Liver (tissue), 8 donors: ENCODE measurements at regions not wholly inside any gene's neighbourhood (a gene's known extent, or its start where the extent isn't known, plus 50 kb on each side); places are given as distances from the start of the nearest gene placed in this dataset.

ENCODE experiments used
- DNase-seq: peaks from one replicate; pipeline ENCODE4 v3.0.0-alpha.2; 2017; ENCODE audit warnings: low spot score
- H3K27ac ChIP-seq, 2 donors: one replicate each; pipeline ENCODE4 v1.7.0; 2013; ENCODE audit warnings: inconsistent platforms in 2 of 2, low read length in 2 of 2, control low read depth in 1 of 2, low read depth in 1 of 2, mild to moderate bottlenecking in 1 of 2
- H3K27me3 ChIP-seq, 4 donors: one replicate each; pipeline versions ENCODE4 v1.6.1 to v1.7.0; 2013; ENCODE audit warnings: low read length in 3 of 4, inconsistent platforms in 1 of 4, mild to moderate bottlenecking in 1 of 4, moderate library complexity in 1 of 4; ENCODE audit not compliant: control insufficient read depth in 4 of 4, insufficient read depth in 4 of 4
- H3K36me3 ChIP-seq, 4 donors: one replicate each; pipeline versions ENCODE4 v1.6.1 to v1.7.0; 2013; ENCODE audit warnings: low read length in 3 of 4, mild to moderate bottlenecking in 3 of 4, low read depth in 1 of 4, moderate library complexity in 1 of 4; ENCODE audit not compliant: control insufficient read depth in 4 of 4, insufficient read depth in 3 of 4
- H3K4me1 ChIP-seq, 4 donors: one replicate each; pipeline versions ENCODE4 v1.6.1 to v1.7.0; 2013; ENCODE audit warnings: low read length in 3 of 4, mild to moderate bottlenecking in 3 of 4, moderate library complexity in 1 of 4; ENCODE audit not compliant: control insufficient read depth in 4 of 4, insufficient read depth in 4 of 4
- H3K4me3 ChIP-seq, 3 donors: one replicate each; pipeline versions ENCODE4 v1.6.1 to v1.7.0; 2013; ENCODE audit warnings: low read length in 3 of 3, control low read depth in 1 of 3, low read depth in 1 of 3, mild to moderate bottlenecking in 1 of 3
- H3K9ac ChIP-seq, 2 donors: one replicate each; pipeline ENCODE4 v1.7.0; 2013; ENCODE audit warnings: low read length in 2 of 2, mild to moderate bottlenecking in 2 of 2, moderate library complexity in 2 of 2, control low read depth in 1 of 2, low read depth in 1 of 2
- H3K9me3 ChIP-seq, 4 donors: one replicate each; pipeline versions ENCODE4 v1.6.1 to v1.7.0; 2013; ENCODE audit warnings: low read length in 3 of 4; ENCODE audit not compliant: control insufficient read depth in 4 of 4
- EGR1 ChIP-seq, 2 donors: IDR thresholded peaks; 2 replicates each; pipeline ENCODE4 v1.6.1; 2016 to 2018; ENCODE audit warnings: antibody characterized with exemption in 2 of 2, low read depth in 2 of 2
- FOXA1 ChIP-seq: IDR thresholded peaks from 2 replicates; pipeline ENCODE4 v1.6.1; 2016; ENCODE audit warnings: antibody characterized with exemption
- FOXA2 ChIP-seq: IDR thresholded peaks from 2 replicates; pipeline ENCODE4 v1.6.1; 2016; ENCODE audit warnings: antibody characterized with exemption
- GABPA ChIP-seq, 2 donors: IDR thresholded peaks in 1 of 2; conservative IDR thresholded peaks in 1 of 2; 2 replicates each; pipeline ENCODE4 v1.6.1; 2016; ENCODE audit warnings: antibody characterized with exemption in 2 of 2, mild to moderate bottlenecking in 1 of 2, moderate library complexity in 1 of 2
- HNF4A ChIP-seq, 2 donors: conservative IDR thresholded peaks; 2 replicates each; pipeline ENCODE4 v1.6.1; 2016; ENCODE audit warnings: antibody characterized with exemption in 2 of 2, mild to moderate bottlenecking in 2 of 2
- HNF4G ChIP-seq: IDR thresholded peaks from 2 replicates; pipeline ENCODE4 v1.6.1; 2016; ENCODE audit warnings: antibody characterized with exemption
- JUND ChIP-seq, 2 donors: IDR thresholded peaks; 2 replicates each; pipeline ENCODE4 v1.6.1; 2016; ENCODE audit warnings: antibody characterized with exemption in 2 of 2
- MAX ChIP-seq: IDR thresholded peaks from 2 replicates; pipeline ENCODE4 v1.6.1; 2016; ENCODE audit warnings: antibody characterized with exemption
- NR2F2 ChIP-seq: IDR thresholded peaks from 2 replicates; pipeline ENCODE4 v1.6.1; 2016; ENCODE audit warnings: antibody characterized with exemption
- RAD21 ChIP-seq, 2 donors: IDR thresholded peaks; 2 replicates each; pipeline ENCODE4 v1.6.1; 2016; ENCODE audit warnings: antibody characterized with exemption in 2 of 2, mild to moderate bottlenecking in 2 of 2
- REST ChIP-seq: IDR thresholded peaks from 2 replicates; pipeline ENCODE4 v1.6.1; 2016; ENCODE audit warnings: antibody characterized with exemption, mild to moderate bottlenecking
- RXRA ChIP-seq, 2 donors: IDR thresholded peaks; 2 replicates each; pipeline ENCODE4 v1.6.1; 2017 to 2018; ENCODE audit warnings: antibody characterized with exemption in 2 of 2, mild to moderate bottlenecking in 1 of 2
- SP1 ChIP-seq: IDR thresholded peaks from 2 replicates; pipeline ENCODE4 v1.6.1; 2018; ENCODE audit warnings: antibody characterized with exemption, mild to moderate bottlenecking
- TAF1 ChIP-seq: conservative IDR thresholded peaks from 2 replicates; pipeline ENCODE4 v1.6.1; 2016; ENCODE audit warnings: antibody characterized with exemption, mild to moderate bottlenecking
- YY1 ChIP-seq: IDR thresholded peaks from 2 replicates; pipeline ENCODE4 v1.6.1; 2016; ENCODE audit warnings: antibody characterized with exemption, mild to moderate bottlenecking
- WGBS: extraction: QIAGEN DNeasy Blood & Tissue Kit; methylation state at CpG from one replicate; pipeline ENCODE4 v1.1.7; 2013; 5-methylcytosine and 5-hydroxymethylcytosine counted together
- TF ChIP-seq, protein P1 (sequence below): IDR thresholded peaks from 2 replicates; pipeline ENCODE4 v1.6.1; 2016; ENCODE audit warnings: antibody characterized with exemption
- TF ChIP-seq, protein P2 (sequence below): fragments of 150-350 bp; IDR thresholded peaks from 2 replicates; pipeline ENCODE4 v1.5.1; 2017; ENCODE audit warnings: improper control_type of control experiment, low read depth, low read length; ENCODE audit not compliant: missing input control
- TF ChIP-seq, protein P3 (sequence below): IDR thresholded peaks from 2 replicates; pipeline ENCODE4 v1.6.1; 2016; ENCODE audit warnings: antibody characterized with exemption
- donor health status: healthy.
- donor health status: healthy.
- donor health status: healthy.
- donor health status: healthy.
- donor health status: healthy.

DNA sequence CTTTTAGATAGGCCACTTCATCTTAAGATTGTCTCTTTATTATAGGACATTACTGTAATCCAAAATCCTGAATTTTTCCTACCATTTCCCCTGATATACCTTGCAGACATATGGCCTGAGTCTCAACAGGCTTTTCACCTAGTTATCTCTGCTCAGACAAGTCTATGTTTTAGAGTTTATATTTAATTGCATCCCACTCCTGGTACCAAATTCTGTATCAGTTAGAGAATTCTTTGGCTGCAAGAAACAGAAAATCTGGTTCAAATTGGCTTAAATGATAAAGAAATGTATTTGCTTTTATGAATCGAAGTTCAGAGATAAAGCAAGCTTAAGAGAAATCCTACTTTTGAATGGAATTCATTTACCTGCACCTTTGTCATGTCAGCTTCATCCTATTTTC is 102.2 kb upstream of the OSMR start:
- H3K36me3 ChIP-seq: no peaks in the 10 kb centered on the region
- peaks cover 0 to 4% (median 0%) of the 10 kb centered on the region in 4 donors for H3K27me3 ChIP-seq
- TF ChIP-seq RXRA (IDR thresholded peaks at IDR 0.05): no peak
- TF ChIP-seq REST: no peak
- TF ChIP-seq, protein P1, sequence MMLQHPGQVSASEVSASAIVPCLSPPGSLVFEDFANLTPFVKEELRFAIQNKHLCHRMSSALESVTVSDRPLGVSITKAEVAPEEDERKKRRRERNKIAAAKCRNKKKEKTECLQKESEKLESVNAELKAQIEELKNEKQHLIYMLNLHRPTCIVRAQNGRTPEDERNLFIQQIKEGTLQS: no peak
- no peak for TF ChIP-seq HNF4G
- WGBS: 69% methylated on average over 1 of the region's 1 CpG
- no peak overlapping the region for H3K9ac ChIP-seq
- H3K27ac ChIP-seq: no peak overlapping the region
- no peak for DNase-seq
- peaks cover 0 to 17% (median 3%) of the 10 kb centered on the region in 4 donors for H3K9me3 ChIP-seq
- no peaks in the 10 kb centered on the region for H3K4me1 ChIP-seq
- no peak overlapping the region for H3K4me3 ChIP-seq

DNA sequence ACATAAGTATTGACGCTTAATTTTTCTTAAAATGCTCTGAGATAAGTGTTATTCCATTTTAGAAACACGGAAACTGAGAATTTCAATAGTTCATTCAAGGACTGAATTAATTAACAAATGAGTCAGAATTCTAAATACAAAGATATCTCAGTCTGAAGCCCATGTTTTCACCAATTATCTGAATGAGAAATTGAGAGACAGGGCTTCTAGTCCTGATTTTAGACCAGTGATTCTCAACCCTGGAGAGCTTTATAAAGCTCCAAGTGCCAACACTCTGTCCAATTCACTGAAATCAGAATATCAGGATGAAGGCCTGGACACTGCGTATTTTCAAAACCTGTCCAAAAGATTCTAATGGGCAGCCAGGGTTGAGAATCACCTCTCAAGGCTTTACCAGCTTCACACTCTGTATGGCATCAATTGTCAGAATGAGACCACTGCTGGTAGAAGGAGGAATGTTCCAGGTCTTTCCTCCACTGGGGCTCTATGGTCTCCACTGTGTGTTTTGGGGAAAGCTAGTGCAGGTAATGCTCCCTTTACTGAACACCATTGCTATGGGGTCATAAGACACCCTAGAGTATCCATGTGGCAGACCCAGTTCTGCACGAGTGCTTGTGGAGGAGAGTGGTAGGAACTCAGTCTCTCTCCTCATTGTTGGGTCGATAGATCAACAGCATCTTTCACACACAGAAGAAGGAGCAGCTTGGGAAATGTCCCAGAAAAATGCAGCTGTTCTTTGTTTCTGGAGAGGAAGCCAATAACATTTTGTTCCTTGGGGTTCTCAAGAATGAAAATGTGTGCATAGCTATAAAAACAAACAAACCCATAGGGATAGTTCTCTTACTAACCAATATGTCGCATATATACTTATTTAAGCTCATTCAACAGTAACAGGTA is 99.7 kb upstream of the OSMR start:
- Histone ChIP-seq H3K4me3 (no peak overlapping the region), H3K9ac (no peak overlapping the region), H3K9me3 (peaks cover 0 to 17% (median 3%) of the 10 kb centered on the region in 4 donors), H3K27ac (peak overlapping the region in 1 of 2 donors; percentile 19), H3K4me1 (no peaks in the 10 kb centered on the region), H3K36me3 (no peaks in the 10 kb centered on the region), H3K27me3 (peaks cover 0 to 4% (median 0%) of the 10 kb centered on the region in 4 donors)
- 79% methylated on average over 6 of the region's 6 CpGs for WGBS
- TF ChIP-seq HNF4A (conservative IDR thresholded peaks at IDR 0.05) (no peak), RAD21 (IDR thresholded peaks at IDR 0.05) (no peak), GABPA (IDR thresholded peaks at IDR 0.05 in 1 of 2, conservative IDR thresholded peaks at IDR 0.05 in 1 of 2) (no peak), REST (no peak), NR2F2 (no peak), JUND (IDR thresholded peaks at IDR 0.05) (no peak), RXRA (IDR thresholded peaks at IDR 0.05) (no peak), EGR1 (IDR thresholded peaks at IDR 0.05; ENCODE audit: low read depth in 2 of 2) (no peak), FOXA2 (no peak), MAX (no peak), FOXA1 (no peak), SP1 (no peak), HNF4G (no peak), TAF1 (no peak), YY1 (no peak)
- TF ChIP-seq, protein P2, sequence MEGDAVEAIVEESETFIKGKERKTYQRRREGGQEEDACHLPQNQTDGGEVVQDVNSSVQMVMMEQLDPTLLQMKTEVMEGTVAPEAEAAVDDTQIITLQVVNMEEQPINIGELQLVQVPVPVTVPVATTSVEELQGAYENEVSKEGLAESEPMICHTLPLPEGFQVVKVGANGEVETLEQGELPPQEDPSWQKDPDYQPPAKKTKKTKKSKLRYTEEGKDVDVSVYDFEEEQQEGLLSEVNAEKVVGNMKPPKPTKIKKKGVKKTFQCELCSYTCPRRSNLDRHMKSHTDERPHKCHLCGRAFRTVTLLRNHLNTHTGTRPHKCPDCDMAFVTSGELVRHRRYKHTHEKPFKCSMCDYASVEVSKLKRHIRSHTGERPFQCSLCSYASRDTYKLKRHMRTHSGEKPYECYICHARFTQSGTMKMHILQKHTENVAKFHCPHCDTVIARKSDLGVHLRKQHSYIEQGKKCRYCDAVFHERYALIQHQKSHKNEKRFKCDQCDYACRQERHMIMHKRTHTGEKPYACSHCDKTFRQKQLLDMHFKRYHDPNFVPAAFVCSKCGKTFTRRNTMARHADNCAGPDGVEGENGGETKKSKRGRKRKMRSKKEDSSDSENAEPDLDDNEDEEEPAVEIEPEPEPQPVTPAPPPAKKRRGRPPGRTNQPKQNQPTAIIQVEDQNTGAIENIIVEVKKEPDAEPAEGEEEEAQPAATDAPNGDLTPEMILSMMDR: no peak
- TF ChIP-seq, protein P1: no peak
- TF ChIP-seq, protein P3, sequence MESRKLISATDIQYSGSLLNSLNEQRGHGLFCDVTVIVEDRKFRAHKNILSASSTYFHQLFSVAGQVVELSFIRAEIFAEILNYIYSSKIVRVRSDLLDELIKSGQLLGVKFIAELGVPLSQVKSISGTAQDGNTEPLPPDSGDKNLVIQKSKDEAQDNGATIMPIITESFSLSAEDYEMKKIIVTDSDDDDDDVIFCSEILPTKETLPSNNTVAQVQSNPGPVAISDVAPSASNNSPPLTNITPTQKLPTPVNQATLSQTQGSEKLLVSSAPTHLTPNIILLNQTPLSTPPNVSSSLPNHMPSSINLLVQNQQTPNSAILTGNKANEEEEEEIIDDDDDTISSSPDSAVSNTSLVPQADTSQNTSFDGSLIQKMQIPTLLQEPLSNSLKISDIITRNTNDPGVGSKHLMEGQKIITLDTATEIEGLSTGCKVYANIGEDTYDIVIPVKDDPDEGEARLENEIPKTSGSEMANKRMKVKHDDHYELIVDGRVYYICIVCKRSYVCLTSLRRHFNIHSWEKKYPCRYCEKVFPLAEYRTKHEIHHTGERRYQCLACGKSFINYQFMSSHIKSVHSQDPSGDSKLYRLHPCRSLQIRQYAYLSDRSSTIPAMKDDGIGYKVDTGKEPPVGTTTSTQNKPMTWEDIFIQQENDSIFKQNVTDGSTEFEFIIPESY: no peak
- no peak for DNase-seq
